Memory B cell (primary cell): ENCODE measurements at regions not wholly inside any gene's neighbourhood (a gene's known extent, or its start where the extent isn't known, plus 50 kb on each side); places are given as distances from the start of the nearest gene placed in this dataset.

Experiments used
- ATAC-seq: fragments of 150-1000 bp; cut with Tn5 transposase; 2 replicates; pipeline ENCODE4 v1.10.0; 2021; ENCODE audit warnings: low read depth, mild to moderate bottlenecking, moderate library complexity
- DNase-seq, 2 donors: peaks; one replicate each; pipeline ENCODE4 v3.0.0; 2022; ENCODE audit warnings: low spot score in 2 of 2
- H3K27ac Mint-ChIP-seq: one replicate; pipeline ENCODE4 v1.8.0; 2022; ENCODE audit warnings: mild to moderate bottlenecking, moderate library complexity, mixed read lengths
- H3K27me3 Mint-ChIP-seq: one replicate; pipeline ENCODE4 v1.8.0; 2022; ENCODE audit warnings: mixed read lengths
- H3K36me3 Mint-ChIP-seq: one replicate; pipeline ENCODE4 v1.8.0; 2022; ENCODE audit warnings: mild to moderate bottlenecking, mixed read lengths
- H3K4me1 Mint-ChIP-seq: one replicate; pipeline ENCODE4 v1.8.0; 2022; ENCODE audit warnings: mixed read lengths
- H3K4me3 Mint-ChIP-seq: one replicate; pipeline ENCODE4 v1.8.0; 2022; ENCODE audit warnings: mild to moderate bottlenecking, moderate library complexity, mixed read lengths
- H3K9me3 Mint-ChIP-seq: one replicate; pipeline ENCODE4 v1.8.0; 2022; ENCODE audit warnings: mixed read lengths

- Mint-ChIP-seq H3K27me3 (peaks cover 3% of the 10 kb centered on the region), H3K4me1 (no peaks in the 10 kb centered on the region), H3K9me3 (peaks cover 2% of the 10 kb centered on the region), H3K4me3 (no peak overlapping the region), H3K36me3 (no peaks in the 10 kb centered on the region), H3K27ac (no peak overlapping the region)
- ATAC-seq (no peak), DNase-seq (no peak)
These were observed 320.2 kb upstream of the TBC1D5 start for GRCh38 chr3:18062657-18063025.

- no peaks in the 10 kb centered on the region for H3K4me1 Mint-ChIP-seq
- no peak overlapping the region for H3K27ac Mint-ChIP-seq
- no peaks in the 10 kb centered on the region for H3K36me3 Mint-ChIP-seq
- H3K9me3 Mint-ChIP-seq = peaks cover 2% of the 10 kb centered on the region
- DNase-seq (no peak), ATAC-seq (no peak)
- H3K4me3 Mint-ChIP-seq = no peak overlapping the region
- H3K27me3 Mint-ChIP-seq = peaks cover 4% of the 10 kb centered on the region
These were observed 319.6 kb upstream of the TBC1D5 start for GRCh38 chr3:18061737-18062656.

- Mint-ChIP-seq H3K27ac (no peak overlapping the region), H3K9me3 (peaks cover 14% of the 10 kb centered on the region), H3K4me1 (no peaks in the 10 kb centered on the region), H3K36me3 (peaks cover 2% of the 10 kb centered on the region), H3K27me3 (peaks cover 8% of the 10 kb centered on the region), H3K4me3 (no peak overlapping the region)
- DNase-seq = no peak
- ATAC-seq = no peak
These were observed 316.2 kb upstream of the TBC1D5 start for GRCh38 chr3:18058666-18059065.

GRCh38 chr3:18057471-18058091, 315.1 kb upstream of the TBC1D5 start:
- ATAC-seq = no peak
- peaks cover 2% of the 10 kb centered on the region for H3K36me3 Mint-ChIP-seq

GRCh38 chr3:18054625-18055024, 312.2 kb upstream of the TBC1D5 start:
- Mint-ChIP-seq H3K27me3 (peaks cover 8% of the 10 kb centered on the region), H3K36me3 (peaks cover 2% of the 10 kb centered on the region), H3K27ac (no peak overlapping the region), H3K4me1 (no peaks in the 10 kb centered on the region), H3K9me3 (peaks cover 14% of the 10 kb centered on the region), H3K4me3 (no peak overlapping the region)
- DNase-seq (no peak), ATAC-seq (no peak)

More at GRCh38 chr3:18057471-18058091, 315.1 kb upstream of the TBC1D5 start:
- Mint-ChIP-seq H3K27ac (no peak overlapping the region), H3K4me1 (no peaks in the 10 kb centered on the region), H3K9me3 (peaks cover 14% of the 10 kb centered on the region), H3K4me3 (no peak overlapping the region), H3K27me3 (peaks cover 8% of the 10 kb centered on the region)
- DNase-seq = no peak

- Mint-ChIP-seq H3K27ac (no peak overlapping the region), H3K27me3 (peaks cover 5% of the 10 kb centered on the region), H3K4me3 (no peak overlapping the region), H3K4me1 (no peaks in the 10 kb centered on the region), H3K9me3 (peaks cover 14% of the 10 kb centered on the region), H3K36me3 (peaks cover 2% of the 10 kb centered on the region)
- no peak for ATAC-seq
- no peak for DNase-seq
These were observed 308.9 kb upstream of the TBC1D5 start for GRCh38 chr3:18051306-18051705.

GRCh38 chr3:18049096-18049495, 306.7 kb upstream of the TBC1D5 start:
- H3K4me1 Mint-ChIP-seq = no peaks in the 10 kb centered on the region
- H3K27me3 Mint-ChIP-seq = peaks cover 3% of the 10 kb centered on the region
- no peaks in the 10 kb centered on the region for H3K36me3 Mint-ChIP-seq
- no peak for ATAC-seq
- no peaks in the 10 kb centered on the region for H3K9me3 Mint-ChIP-seq
- H3K27ac Mint-ChIP-seq = no peak overlapping the region
- no peak for DNase-seq
- H3K4me3 Mint-ChIP-seq = no peak overlapping the region

GRCh38 chr3:18047052-18047451, 304.6 kb upstream of the TBC1D5 start:
- Mint-ChIP-seq H3K36me3 (no peaks in the 10 kb centered on the region), H3K27me3 (peaks cover 3% of the 10 kb centered on the region), H3K9me3 (no peaks in the 10 kb centered on the region), H3K4me1 (no peaks in the 10 kb centered on the region), H3K4me3 (no peak overlapping the region), H3K27ac (no peak overlapping the region)
- ATAC-seq (no peak), DNase-seq (no peak)

- H3K27ac Mint-ChIP-seq = no peak overlapping the region
- no peak for DNase-seq
- no peak for ATAC-seq
- no peak overlapping the region for H3K4me3 Mint-ChIP-seq
- H3K27me3 Mint-ChIP-seq = peaks cover 6% of the 10 kb centered on the region
- no peaks in the 10 kb centered on the region for H3K9me3 Mint-ChIP-seq
- H3K4me1 Mint-ChIP-seq = no peaks in the 10 kb centered on the region
- no peaks in the 10 kb centered on the region for H3K36me3 Mint-ChIP-seq
These were observed 303.9 kb upstream of the TBC1D5 start for GRCh38 chr3:18046131-18046915.

- Mint-ChIP-seq H3K27ac (no peak overlapping the region), H3K4me1 (no peaks in the 10 kb centered on the region), H3K9me3 (peaks cover 2% of the 10 kb centered on the region), H3K4me3 (no peak overlapping the region), H3K36me3 (no peaks in the 10 kb centered on the region), H3K27me3 (peaks cover 8% of the 10 kb centered on the region)
- no peak for DNase-seq
- ATAC-seq = no peak
These were observed 302.8 kb upstream of the TBC1D5 start for GRCh38 chr3:18044971-18045880.

- no peak for DNase-seq
- Mint-ChIP-seq H3K36me3 (no peaks in the 10 kb centered on the region), H3K27me3 (peaks cover 8% of the 10 kb centered on the region), H3K27ac (no peak overlapping the region), H3K9me3 (peaks cover 2% of the 10 kb centered on the region), H3K4me3 (no peak overlapping the region), H3K4me1 (no peaks in the 10 kb centered on the region)
- no peak for ATAC-seq
These were observed 301.8 kb upstream of the TBC1D5 start for GRCh38 chr3:18044191-18044590.

GRCh38 chr3:18036450-18036815, 294.0 kb upstream of the TBC1D5 start:
- Mint-ChIP-seq H3K4me1 (no peaks in the 10 kb centered on the region), H3K27ac (no peak overlapping the region)
- ATAC-seq = no peak

GRCh38 chr3:18035641-18036449, 293.4 kb upstream of the TBC1D5 start:
- ATAC-seq (no peak), DNase-seq (no peak)
- Mint-ChIP-seq H3K9me3 (peaks cover under 1% of the 10 kb centered on the region), H3K27me3 (peaks cover 5% of the 10 kb centered on the region), H3K36me3 (no peaks in the 10 kb centered on the region), H3K4me3 (no peak overlapping the region), H3K27ac (no peak overlapping the region), H3K4me1 (no peaks in the 10 kb centered on the region)

More at GRCh38 chr3:18036450-18036815, 294.0 kb upstream of the TBC1D5 start:
- peaks cover 2% of the 10 kb centered on the region for H3K9me3 Mint-ChIP-seq
- no peaks in the 10 kb centered on the region for H3K36me3 Mint-ChIP-seq
- no peak for DNase-seq
- peaks cover 8% of the 10 kb centered on the region for H3K27me3 Mint-ChIP-seq
- no peak overlapping the region for H3K4me3 Mint-ChIP-seq
